ENCODE measurements at regions not wholly inside any gene's neighbourhood (a gene's known extent, or its start where the extent isn't known, plus 50 kb on each side); places are given as distances from the start of the nearest gene placed in this dataset.
"Not testable (repeated sequence)": the region's sequence is repeated elsewhere in the genome, so short reads cannot be mapped to it uniquely, and the experiment has no call there.

GRCh38 chr4:164212714-164213113, 541.2 kb upstream of the SMIM31 start:
- no peak for DNase-seq (ENCODE audit: low spot score)

GRCh38 chr4:164215113-164215741, 538.7 kb upstream of the SMIM31 start:
- no peak for DNase-seq (ENCODE audit: low spot score)

GRCh38 chr4:164221631-164222030, 532.3 kb upstream of the SMIM31 start:
- no peak for DNase-seq (ENCODE audit: low spot score)

GRCh38 chr4:164224871-164225270, 529.1 kb upstream of the SMIM31 start:
- DNase-seq (ENCODE audit: low spot score): no peak

GRCh38 chr4:164229255-164229654, 524.7 kb upstream of the SMIM31 start:
- no peak for DNase-seq (ENCODE audit: low spot score)

- no peak for DNase-seq (ENCODE audit: low spot score)
Observed at GRCh38 chr4:164239433-164239832, 514.5 kb upstream of the SMIM31 start.

GRCh38 chr4:164239976-164240375, 514.0 kb upstream of the SMIM31 start:
- no peak for DNase-seq (ENCODE audit: low spot score)

- DNase-seq (ENCODE audit: low spot score): no peak
Observed at GRCh38 chr4:164251257-164251656, 502.7 kb upstream of the SMIM31 start.

- no peak for DNase-seq (ENCODE audit: low spot score)
Observed at GRCh38 chr4:164252286-164252685, 501.6 kb upstream of the SMIM31 start.

- no peak for DNase-seq (ENCODE audit: low spot score)
Observed at GRCh38 chr4:164261831-164262230, 492.1 kb upstream of the SMIM31 start.

- DNase-seq (ENCODE audit: low spot score): not testable (repeated sequence)
Observed at GRCh38 chr4:164262508-164262907, 491.4 kb upstream of the SMIM31 start.

- not testable (repeated sequence) for DNase-seq (ENCODE audit: low spot score)
Observed at GRCh38 chr4:164277414-164277813, 476.5 kb upstream of the SMIM31 start.

GRCh38 chr4:164287173-164287572, 466.8 kb upstream of the SMIM31 start:
- no peak for DNase-seq (ENCODE audit: low spot score)

- DNase-seq (ENCODE audit: low spot score): no peak
Observed at GRCh38 chr4:164288578-164288977, 465.4 kb upstream of the SMIM31 start.

GRCh38 chr4:164293203-164293602, 460.7 kb upstream of the SMIM31 start:
- DNase-seq (ENCODE audit: low spot score): no peak

GRCh38 chr4:164293743-164294142, 460.2 kb upstream of the SMIM31 start:
- no peak for DNase-seq (ENCODE audit: low spot score)

GRCh38 chr4:164301430-164301829, 452.5 kb upstream of the SMIM31 start:
- DNase-seq (ENCODE audit: low spot score): no peak

GRCh38 chr4:164304101-164304639, 449.8 kb upstream of the SMIM31 start:
- DNase-seq (ENCODE audit: low spot score): no peak

- no peak for DNase-seq (ENCODE audit: low spot score)
Observed at GRCh38 chr4:164304861-164305260, 449.1 kb upstream of the SMIM31 start.

GRCh38 chr4:164307262-164307661, 446.7 kb upstream of the SMIM31 start:
- no peak for DNase-seq (ENCODE audit: low spot score)

GRCh38 chr4:164312671-164313070, 441.3 kb upstream of the SMIM31 start:
- DNase-seq (ENCODE audit: low spot score): no peak

- no peak for DNase-seq (ENCODE audit: low spot score)
Observed at GRCh38 chr4:164313853-164314252, 440.1 kb upstream of the SMIM31 start.

GRCh38 chr4:164318350-164318749, 435.6 kb upstream of the SMIM31 start:
- DNase-seq (ENCODE audit: low spot score): no peak

GRCh38 chr4:164319688-164320087, 434.2 kb upstream of the SMIM31 start:
- no peak for DNase-seq (ENCODE audit: low spot score)

Measured in GM03348 (cell line).